ENCODE measurements at regions not wholly inside any gene's neighbourhood (a gene's known extent, or its start where the extent isn't known, plus 50 kb on each side); places are given as distances from the start of the nearest gene placed in this dataset.

GRCh38 chr6:125539892-125540291, 209.5 kb upstream of the HEY2 start:
- no peak for TF ChIP-seq CTCF (IDR thresholded peaks at IDR 0.05)
- TF ChIP-seq POLR2A (IDR thresholded peaks at IDR 0.05), result no peak

Data from lower leg skin (tissue), 3 donors.